ENCODE measurements at regions not wholly inside any gene's neighbourhood (a gene's known extent, or its start where the extent isn't known, plus 50 kb on each side); places are given as distances from the start of the nearest gene placed in this dataset.
"Not testable (repeated sequence)": the region's sequence is repeated elsewhere in the genome, so short reads cannot be mapped to it uniquely, and the experiment has no call there.

- TF ChIP-seq CTCF (IDR thresholded peaks at IDR 0.05; ENCODE audit: low read depth, low read length) (no peak), EZH2phosphoT487 (IDR thresholded peaks at IDR 0.05; ENCODE audit: low read depth) (no peak)
- H3K9me3 ChIP-seq (ENCODE audit: insufficient read depth, low read length) = no peaks in the 10 kb centered on the region
- H3K36me3 ChIP-seq (replicated peaks; ENCODE audit: low read depth, low read length) = no peaks in the 10 kb centered on the region
- H3K4me3 ChIP-seq (ENCODE audit: low read length) = no peak overlapping the region
- no peaks in the 10 kb centered on the region for H4K20me1 ChIP-seq (ENCODE audit: insufficient read depth, low read length)
- no peak overlapping the region for H2AFZ ChIP-seq (ENCODE audit: low read depth, low read length)
- H3K27ac ChIP-seq (ENCODE audit: low read length) = no peak overlapping the region
- H3K79me2 ChIP-seq (ENCODE audit: low read length) = no peaks in the 10 kb centered on the region
- H3K4me1 ChIP-seq (ENCODE audit: low read length) = no peaks in the 10 kb centered on the region
- no peak overlapping the region for H3K9ac ChIP-seq (ENCODE audit: low read length)
- H3K27me3 ChIP-seq (ENCODE audit: low read depth, low read length) = no peaks in the 10 kb centered on the region
- no peak overlapping the region for H3K4me2 ChIP-seq (ENCODE audit: low read length)
These were observed 81.4 kb upstream of the PODXL start for GRCh38 chr7:131637859-131638258.

GRCh38 chr7:131636092-131636491 lies 79.7 kb upstream of the PODXL start:
- Histone ChIP-seq H3K27me3 (ENCODE audit: low read depth, low read length) (peaks cover 1% of the 10 kb centered on the region), H4K20me1 (ENCODE audit: insufficient read depth, low read length) (no peaks in the 10 kb centered on the region), H3K4me2 (ENCODE audit: low read length) (no peak overlapping the region), H3K27ac (ENCODE audit: low read length) (no peak overlapping the region), H3K9me3 (ENCODE audit: insufficient read depth, low read length) (no peaks in the 10 kb centered on the region), H2AFZ (ENCODE audit: low read depth, low read length) (no peak overlapping the region), H3K4me1 (ENCODE audit: low read length) (no peaks in the 10 kb centered on the region), H3K4me3 (ENCODE audit: low read length) (no peak overlapping the region), H3K36me3 (replicated peaks; ENCODE audit: low read depth, low read length) (no peaks in the 10 kb centered on the region), H3K79me2 (ENCODE audit: low read length) (no peaks in the 10 kb centered on the region), H3K9ac (ENCODE audit: low read length) (no peak overlapping the region)
- TF ChIP-seq CTCF (IDR thresholded peaks at IDR 0.05; ENCODE audit: low read depth, low read length) (no peak), EZH2phosphoT487 (IDR thresholded peaks at IDR 0.05; ENCODE audit: low read depth) (no peak)

GRCh38 chr7:131634197-131634596 lies 77.8 kb upstream of the PODXL start:
- H3K27me3 ChIP-seq (ENCODE audit: low read depth, low read length) = peaks cover 18% of the 10 kb centered on the region
- not testable (repeated sequence) for H3K4me2 ChIP-seq (ENCODE audit: low read length); H3K79me2 ChIP-seq (ENCODE audit: low read length); H3K4me1 ChIP-seq (ENCODE audit: low read length); H3K9ac ChIP-seq (ENCODE audit: low read length); H2AFZ ChIP-seq (ENCODE audit: low read depth, low read length); H3K36me3 ChIP-seq (replicated peaks; ENCODE audit: low read depth, low read length); H4K20me1 ChIP-seq (ENCODE audit: insufficient read depth, low read length); H3K4me3 ChIP-seq (ENCODE audit: low read length); H3K9me3 ChIP-seq (ENCODE audit: insufficient read depth, low read length); H3K27ac ChIP-seq (ENCODE audit: low read length)

GRCh38 chr7:131633342-131633843 lies 77.0 kb upstream of the PODXL start:
- Histone ChIP-seq H3K79me2 (ENCODE audit: low read length) (no peaks in the 10 kb centered on the region), H3K9me3 (ENCODE audit: insufficient read depth, low read length) (no peaks in the 10 kb centered on the region), H4K20me1 (ENCODE audit: insufficient read depth, low read length) (no peaks in the 10 kb centered on the region), H3K9ac (ENCODE audit: low read length) (no peak overlapping the region), H3K36me3 (replicated peaks; ENCODE audit: low read depth, low read length) (no peaks in the 10 kb centered on the region), H3K27me3 (ENCODE audit: low read depth, low read length) (peaks cover 18% of the 10 kb centered on the region), H2AFZ (ENCODE audit: low read depth, low read length) (no peak overlapping the region), H3K4me1 (ENCODE audit: low read length) (no peaks in the 10 kb centered on the region), H3K4me2 (ENCODE audit: low read length) (no peak overlapping the region), H3K4me3 (ENCODE audit: low read length) (no peak overlapping the region), H3K27ac (ENCODE audit: low read length) (no peak overlapping the region)
- TF ChIP-seq EZH2phosphoT487 (IDR thresholded peaks at IDR 0.05; ENCODE audit: low read depth) = no peak
- TF ChIP-seq CTCF (IDR thresholded peaks at IDR 0.05; ENCODE audit: low read depth, low read length) = no peak

GRCh38 chr7:131630427-131630826 lies 74.0 kb upstream of the PODXL start:
- H3K27me3 ChIP-seq (ENCODE audit: low read depth, low read length) = peaks cover 18% of the 10 kb centered on the region
- H3K9me3 ChIP-seq (ENCODE audit: insufficient read depth, low read length) = no peaks in the 10 kb centered on the region
- H3K4me3 ChIP-seq (ENCODE audit: low read length) = no peak overlapping the region
- H3K27ac ChIP-seq (ENCODE audit: low read length) = no peak overlapping the region
- TF ChIP-seq EZH2phosphoT487 (IDR thresholded peaks at IDR 0.05; ENCODE audit: low read depth) = no peak
- TF ChIP-seq CTCF (IDR thresholded peaks at IDR 0.05; ENCODE audit: low read depth, low read length) = no peak
- H3K9ac ChIP-seq (ENCODE audit: low read length) = no peak overlapping the region
- no peak overlapping the region for H3K4me2 ChIP-seq (ENCODE audit: low read length)
- no peaks in the 10 kb centered on the region for H3K4me1 ChIP-seq (ENCODE audit: low read length)
- H3K79me2 ChIP-seq (ENCODE audit: low read length) = no peaks in the 10 kb centered on the region
- H3K36me3 ChIP-seq (replicated peaks; ENCODE audit: low read depth, low read length) = no peaks in the 10 kb centered on the region
- H2AFZ ChIP-seq (ENCODE audit: low read depth, low read length) = no peak overlapping the region
- no peaks in the 10 kb centered on the region for H4K20me1 ChIP-seq (ENCODE audit: insufficient read depth, low read length)

Data from OCI-LY3 (cell line).